HG03354 (cell line): ENCODE measurements at regions not wholly inside any gene's neighbourhood (a gene's known extent, or its start where the extent isn't known, plus 50 kb on each side); places are given as distances from the start of the nearest gene placed in this dataset.

ENCODE experiments used
- ATAC-seq: cut with Tn5 transposase; IDR thresholded peaks from one replicate; pipeline ENCODE4 v1.9.1; 2021; ENCODE audit warnings: mild to moderate bottlenecking; ENCODE audit not compliant: unreplicated experiment, poor library complexity, severe bottlenecking

GRCh38 chr5:171622010-171622409 lies 163.6 kb upstream of the SMIM23 start:
- ATAC-seq = no peak

GRCh38 chr5:171623107-171623506 lies 162.5 kb upstream of the SMIM23 start:
- no peak for ATAC-seq

- no peak for ATAC-seq
Measured at GRCh38 chr5:171623551-171624097, 162.0 kb upstream of the SMIM23 start.

GRCh38 chr5:171624396-171624795 lies 161.2 kb upstream of the SMIM23 start:
- ATAC-seq = no peak

- no peak for ATAC-seq
Measured at GRCh38 chr5:171625646-171626045, 160.0 kb upstream of the SMIM23 start.

- no peak for ATAC-seq
Measured at GRCh38 chr5:171627936-171628632, 157.5 kb upstream of the SMIM23 start.

- no peak for ATAC-seq
Measured at GRCh38 chr5:171628633-171628974, 157.0 kb upstream of the SMIM23 start.

GRCh38 chr5:171629221-171629620 lies 156.4 kb upstream of the SMIM23 start:
- ATAC-seq = no peak

GRCh38 chr5:171629628-171630349 lies 155.8 kb upstream of the SMIM23 start:
- no peak for ATAC-seq

- no peak for ATAC-seq
Measured at GRCh38 chr5:171630350-171631065, 155.1 kb upstream of the SMIM23 start.

- ATAC-seq = no peak
Measured at GRCh38 chr5:171632616-171633015, 153.0 kb upstream of the SMIM23 start.

GRCh38 chr5:171633776-171634470 lies 151.7 kb upstream of the SMIM23 start:
- ATAC-seq = no peak

GRCh38 chr5:171634511-171634910 lies 151.1 kb upstream of the SMIM23 start:
- ATAC-seq = no peak

GRCh38 chr5:171635028-171635427 lies 150.6 kb upstream of the SMIM23 start:
- ATAC-seq = no peak

GRCh38 chr5:171635561-171636245 lies 149.9 kb upstream of the SMIM23 start:
- ATAC-seq = no peak

GRCh38 chr5:171637811-171638210 lies 147.8 kb upstream of the SMIM23 start:
- no peak for ATAC-seq

GRCh38 chr5:171639205-171639621 lies 146.4 kb upstream of the SMIM23 start:
- no peak for ATAC-seq

- ATAC-seq = no peak
Measured at GRCh38 chr5:171639966-171640365, 145.7 kb upstream of the SMIM23 start.

GRCh38 chr5:171640480-171640879 lies 145.1 kb upstream of the SMIM23 start:
- ATAC-seq = no peak
